KG1 (cell line): ENCODE measurements at regions not wholly inside any gene's neighbourhood (a gene's known extent, or its start where the extent isn't known, plus 50 kb on each side); places are given as distances from the start of the nearest gene placed in this dataset.
"Not testable (repeated sequence)": the region's sequence is repeated elsewhere in the genome, so short reads cannot be mapped to it uniquely, and the experiment has no call there.

Experiments used
- DNase-seq: peaks from one replicate; lab custom pipeline; 2025; lab: John Stamatoyannopoulos, UW

DNA sequence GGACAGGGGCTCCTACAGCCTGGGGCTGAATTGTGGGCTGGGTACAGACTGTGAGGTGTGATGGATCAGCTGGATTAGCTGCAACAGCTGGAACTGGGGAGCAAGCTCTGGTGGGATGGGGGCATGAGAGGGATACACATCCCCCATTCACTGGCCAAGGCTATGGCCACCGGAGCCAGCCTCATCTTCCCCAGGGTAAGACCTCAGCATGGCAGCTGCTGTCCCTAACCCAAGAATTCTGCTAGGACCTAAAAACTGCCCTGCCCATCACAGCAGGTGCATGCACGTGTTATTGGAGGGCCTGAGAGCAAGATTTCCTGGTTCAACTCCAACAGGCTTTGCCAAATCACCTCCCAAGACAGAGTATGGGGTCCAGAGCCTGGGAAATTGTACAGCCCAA is 258.6 kb upstream of the AGTR2 start:
- no peak for DNase-seq

DNA sequence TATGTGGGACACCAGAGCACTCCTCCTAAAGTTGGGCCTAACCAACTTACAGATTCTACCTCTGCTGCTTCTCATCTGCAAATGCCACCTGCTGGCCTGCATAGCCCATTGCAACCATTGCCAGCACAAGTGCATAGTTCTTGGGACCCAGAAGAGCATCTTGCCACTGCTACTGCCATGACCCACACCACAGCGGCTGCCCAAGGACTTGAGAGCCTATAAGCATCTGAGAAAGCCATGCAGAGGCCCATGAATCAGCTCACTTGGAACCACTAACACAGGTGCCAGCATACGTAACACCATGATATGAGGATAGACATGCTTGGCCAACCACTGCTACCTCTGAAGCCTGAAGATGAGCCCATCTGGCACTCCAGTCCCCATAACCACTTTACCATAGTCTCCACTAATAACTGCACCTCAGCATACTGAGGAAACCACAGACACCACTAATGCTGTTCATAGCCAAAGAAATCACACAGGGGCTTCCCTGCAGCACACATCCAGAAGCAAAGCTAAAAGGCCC is 258.1 kb upstream of the AGTR2 start:
- no peak for DNase-seq

DNA sequence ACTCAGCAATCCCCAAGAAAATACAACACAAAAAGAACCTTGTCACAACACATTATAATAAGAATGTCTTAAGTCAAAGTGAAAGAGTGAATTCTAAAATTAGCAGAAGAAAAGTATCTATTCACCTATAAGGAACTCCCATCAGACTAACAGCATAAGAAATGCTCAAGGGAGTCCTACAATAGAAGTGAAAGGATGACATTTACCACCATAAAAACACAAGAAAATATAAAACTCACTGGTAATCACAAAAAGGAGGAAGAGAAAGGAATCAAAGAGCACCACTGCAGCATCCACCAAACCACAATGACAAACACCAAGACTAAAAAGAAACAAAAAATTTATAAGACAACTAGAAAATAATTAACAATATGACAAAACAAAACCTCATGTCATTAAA is 257.0 kb upstream of the AGTR2 start:
- no peak for DNase-seq

GRCh38 chrX:115915625-115916024 is 254.9 kb upstream of the AGTR2 start:
- not testable (repeated sequence) for DNase-seq

DNA sequence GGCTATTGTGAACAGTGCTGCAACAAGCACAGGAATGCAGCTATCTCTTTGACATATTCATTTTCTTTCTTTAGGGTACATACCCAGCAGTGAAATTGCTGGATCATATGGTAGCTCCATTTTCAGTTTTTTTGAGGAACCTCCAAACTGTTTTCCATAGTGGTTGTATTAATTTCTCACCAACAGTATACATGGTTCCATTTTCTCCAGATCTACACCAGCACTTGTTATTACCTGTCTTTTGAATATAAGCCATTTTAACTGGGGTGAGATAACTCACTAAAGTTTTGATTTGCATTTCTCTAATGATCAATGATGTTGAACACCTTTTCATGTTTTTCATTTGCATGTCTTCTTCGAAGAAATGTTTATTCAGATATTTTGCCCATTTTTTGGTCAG is 241.1 kb upstream of the AGTR2 start:
- DNase-seq, result no peak

- no peak for DNase-seq
Observed at GRCh38 chrX:115936008-115936407, 234.5 kb upstream of the AGTR2 start.

- no peak for DNase-seq
Observed at GRCh38 chrX:115939070-115939469, 231.5 kb upstream of the AGTR2 start.

GRCh38 chrX:115939636-115940160 is 230.8 kb upstream of the AGTR2 start:
- no peak for DNase-seq

GRCh38 chrX:115940348-115940747 is 230.2 kb upstream of the AGTR2 start:
- DNase-seq, result no peak

GRCh38 chrX:115940888-115941332 is 229.6 kb upstream of the AGTR2 start:
- DNase-seq, result no peak

DNA sequence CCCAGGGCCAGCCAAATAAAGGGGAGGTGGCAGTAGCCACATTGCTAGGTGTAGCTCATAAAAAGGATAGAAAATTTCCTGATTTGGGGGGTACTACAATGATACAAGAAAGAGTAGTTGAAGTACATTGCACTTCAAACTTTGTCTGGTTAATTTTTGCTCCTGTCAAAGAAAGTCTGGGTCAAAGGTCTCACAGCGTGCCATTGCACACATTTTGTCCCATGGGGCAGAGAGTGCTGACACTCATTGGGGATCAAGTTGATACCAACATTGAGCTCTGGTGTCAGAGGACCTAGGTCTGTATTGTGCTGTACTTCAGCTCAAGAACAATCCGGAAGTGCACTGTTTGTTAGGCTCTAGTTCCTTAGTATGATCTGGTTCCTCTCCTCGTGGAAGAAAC is 229.2 kb upstream of the AGTR2 start:
- DNase-seq, result no peak

DNA sequence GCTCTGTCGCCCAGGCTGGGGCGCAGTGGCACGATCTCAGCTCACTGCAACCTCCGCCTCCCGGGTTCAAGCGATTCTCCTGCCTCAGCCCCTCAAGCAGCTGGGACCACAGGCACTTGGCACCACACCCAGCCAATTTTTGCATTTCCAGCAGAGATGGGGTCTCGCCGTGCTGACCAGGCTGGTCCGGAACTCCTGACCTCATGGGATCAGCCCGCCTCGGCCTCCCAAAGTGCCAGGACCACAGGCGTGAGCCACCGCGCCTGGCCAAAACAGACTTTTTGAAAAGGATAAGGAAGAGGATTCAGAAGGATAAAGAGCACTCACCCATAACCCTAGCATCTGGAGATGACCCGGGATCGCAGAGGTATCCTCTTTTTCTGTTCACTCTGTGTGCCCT is 224.5 kb upstream of the AGTR2 start:
- DNase-seq, result no peak

- DNase-seq, result no peak
Observed at GRCh38 chrX:115948018-115948923, 222.3 kb upstream of the AGTR2 start.

DNA sequence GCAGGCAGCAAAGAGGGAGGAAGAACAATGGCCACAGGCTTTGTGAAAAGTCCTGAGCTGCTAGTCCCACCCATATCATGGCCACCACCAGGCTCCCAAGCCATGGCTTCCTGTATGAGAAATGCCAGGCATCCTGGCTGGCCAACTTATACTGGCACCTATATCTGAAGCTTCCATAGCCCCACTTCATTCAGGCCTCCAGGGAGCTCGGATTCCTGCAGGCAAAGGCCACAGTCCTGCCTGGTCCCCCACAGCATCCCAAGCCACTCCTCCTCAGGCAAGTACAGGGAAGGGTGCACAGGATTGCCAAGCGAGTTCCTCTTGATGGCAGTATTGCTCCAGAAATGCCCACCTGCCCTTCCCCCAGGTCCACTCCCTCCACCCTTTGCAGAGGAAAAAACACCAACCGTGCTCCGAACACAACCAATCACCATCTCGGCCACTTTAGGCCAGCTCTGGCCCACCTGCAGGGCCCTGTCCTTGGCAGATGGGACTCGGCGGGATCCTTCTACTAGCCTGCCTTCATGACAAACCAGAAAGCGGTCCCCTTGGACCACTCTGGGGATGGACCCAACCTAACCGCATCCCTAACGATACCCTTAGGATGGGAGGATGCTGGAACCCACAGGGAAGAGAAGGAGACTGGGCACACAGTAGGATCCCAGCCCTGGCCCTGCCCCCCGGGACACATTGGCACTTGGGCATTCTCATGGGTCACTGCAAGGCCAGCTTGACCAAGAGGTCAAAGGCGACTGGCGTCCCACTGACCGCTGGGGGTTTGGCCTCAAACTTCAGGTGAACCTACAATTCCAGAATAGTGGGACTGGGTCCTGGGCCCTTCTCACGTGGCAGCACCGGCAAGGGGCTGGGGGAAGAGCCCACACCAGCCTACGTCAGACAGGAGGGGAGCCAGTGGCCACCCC is 220.4 kb upstream of the AGTR2 start:
- DNase-seq, result no peak

GRCh38 chrX:115952417-115953092 is 218.0 kb upstream of the AGTR2 start:
- no peak for DNase-seq

DNA sequence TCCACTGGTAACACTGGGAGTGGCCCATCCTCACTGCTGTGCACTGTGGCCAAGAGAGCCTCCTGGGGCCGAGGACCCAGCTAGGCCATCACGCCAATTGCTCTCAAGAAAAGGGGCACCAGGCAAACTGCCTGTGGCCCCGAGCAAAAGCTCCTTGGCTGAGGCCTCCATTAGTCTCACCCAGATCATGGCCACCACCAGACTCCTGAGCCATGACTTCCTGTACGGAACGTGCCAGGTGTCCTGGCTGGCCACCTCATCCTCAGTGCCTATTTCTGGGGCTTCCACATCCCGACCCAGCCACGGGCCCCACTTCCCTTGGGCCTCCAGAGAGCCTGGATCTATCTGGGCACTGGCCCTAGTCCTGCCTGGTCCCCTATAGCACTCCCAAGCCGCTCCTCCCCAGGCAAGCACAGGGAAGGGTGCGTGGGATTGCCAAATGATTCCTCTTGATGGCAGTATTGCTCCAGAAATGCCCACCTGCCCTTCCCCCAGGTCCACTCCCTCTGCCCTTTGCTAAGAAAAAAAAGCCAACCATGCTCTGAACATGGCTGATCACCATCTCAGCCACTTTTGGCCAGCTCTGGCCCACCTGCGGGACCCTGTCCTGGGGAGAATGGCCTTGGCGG is 212.6 kb upstream of the AGTR2 start:
- DNase-seq, result no peak

DNA sequence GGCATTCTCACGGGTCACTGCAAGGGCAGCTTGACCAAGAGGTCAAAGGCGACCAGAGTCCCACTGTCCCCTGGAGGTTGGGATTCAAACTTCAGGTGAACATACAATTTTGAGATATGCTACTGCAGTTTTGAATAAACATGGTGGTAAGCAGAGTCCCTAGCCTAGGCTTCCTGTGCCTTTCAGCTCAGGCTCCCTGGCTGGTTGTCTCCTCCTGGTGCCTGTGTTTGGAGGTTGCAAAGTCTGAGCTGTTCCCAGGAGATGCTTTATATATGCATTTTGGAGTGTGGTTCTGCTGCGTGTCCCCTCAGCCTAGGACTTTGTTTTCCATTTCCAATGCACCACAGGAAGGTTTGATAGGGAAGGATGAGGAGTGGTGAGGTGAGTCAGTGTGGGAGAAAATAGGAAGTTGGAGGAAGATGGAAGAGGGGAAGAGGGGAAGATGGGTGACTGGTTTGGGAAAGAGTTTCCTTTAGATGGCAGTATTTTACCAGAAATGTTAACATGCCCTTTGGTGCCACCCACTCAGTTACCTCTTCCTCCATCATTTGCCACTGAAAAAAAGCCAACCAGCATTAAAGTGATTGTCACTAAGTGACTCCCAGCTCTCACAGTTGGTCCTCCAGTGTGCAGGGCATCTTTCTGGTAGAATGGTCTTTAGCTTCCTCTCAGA is 211.7 kb upstream of the AGTR2 start:
- no peak for DNase-seq

GRCh38 chrX:115960440-115961084 is 210.0 kb upstream of the AGTR2 start:
- DNase-seq, result no peak

GRCh38 chrX:115966920-115967319 is 203.6 kb upstream of the AGTR2 start:
- DNase-seq, result no peak
